SIG-M5 treated with dmso at 0.1 percent for 504 hours (cell line): ENCODE measurements at regions not wholly inside any gene's neighbourhood (a gene's known extent, or its start where the extent isn't known, plus 50 kb on each side); places are given as distances from the start of the nearest gene placed in this dataset.

Experiments
- DNase-seq: peaks from one replicate; lab custom pipeline; 2025; ENCODE audit not compliant: unreplicated experiment; lab: John Stamatoyannopoulos, UW

- DNase-seq = no peak
These were observed 307.7 kb downstream of the ARPP21 start for GRCh38 chr3:35946854-35947515.

DNA sequence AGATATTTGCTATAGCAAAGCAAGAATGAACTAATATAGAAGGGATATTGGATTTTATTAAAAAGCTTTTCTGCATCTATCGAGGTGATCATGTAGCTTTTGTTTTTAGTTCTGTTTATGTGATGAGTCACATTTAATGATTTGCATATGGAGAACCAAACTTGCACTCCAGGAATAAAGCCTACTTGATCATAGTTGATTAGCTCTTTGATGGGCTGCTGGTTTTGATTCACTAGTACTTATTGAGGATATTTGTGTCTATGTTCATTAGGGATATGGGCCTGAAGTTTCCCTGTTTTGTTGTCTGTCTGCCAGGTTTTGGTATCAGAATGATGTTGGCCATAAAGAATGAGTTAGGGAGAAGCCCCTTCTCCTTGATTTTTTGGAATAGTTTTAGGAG lies 310.7 kb downstream of the ARPP21 start:
- no peak for DNase-seq

DNA sequence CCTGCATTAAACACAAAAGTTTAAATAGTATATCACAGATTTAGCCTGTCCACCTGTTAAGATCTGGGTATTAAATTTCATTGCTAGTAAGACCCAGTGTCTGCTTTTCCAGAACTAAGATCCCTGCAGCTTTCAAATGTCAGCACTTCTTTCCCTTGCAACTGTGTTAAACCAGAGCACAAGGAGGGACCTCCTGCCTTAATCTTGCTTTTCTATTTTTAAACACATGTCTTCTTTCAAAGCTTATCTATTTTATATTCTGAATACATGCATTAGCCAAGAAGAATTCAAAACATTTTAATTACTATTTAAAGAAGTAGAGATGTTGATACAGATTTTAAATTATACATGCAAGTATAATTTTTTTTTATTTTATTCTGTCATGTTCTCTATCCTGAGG lies 315.1 kb downstream of the ARPP21 start:
- DNase-seq = no peak

DNA sequence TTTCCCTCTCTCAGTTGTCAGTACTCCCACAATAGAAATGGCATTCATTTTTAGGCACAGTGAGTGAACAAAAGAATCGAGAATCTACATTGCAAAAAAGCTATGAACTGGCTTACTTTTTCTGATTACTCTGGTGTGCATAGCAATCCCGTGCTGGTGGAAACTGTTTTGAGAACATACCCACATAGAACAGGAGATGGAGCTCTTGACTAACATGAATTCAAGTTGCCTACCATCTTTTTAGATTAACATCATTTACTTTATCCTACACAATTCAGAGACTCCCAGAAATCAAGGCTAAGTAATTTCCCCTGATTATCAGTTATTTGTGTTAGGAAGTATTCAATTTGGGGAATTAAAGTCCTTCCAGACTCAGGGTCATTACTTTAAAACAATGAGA lies 326.6 kb downstream of the ARPP21 start:
- peak; percentile 36 for DNase-seq

GRCh38 chr3:35966629-35967464 lies 327.5 kb downstream of the ARPP21 start:
- no peak for DNase-seq

DNA sequence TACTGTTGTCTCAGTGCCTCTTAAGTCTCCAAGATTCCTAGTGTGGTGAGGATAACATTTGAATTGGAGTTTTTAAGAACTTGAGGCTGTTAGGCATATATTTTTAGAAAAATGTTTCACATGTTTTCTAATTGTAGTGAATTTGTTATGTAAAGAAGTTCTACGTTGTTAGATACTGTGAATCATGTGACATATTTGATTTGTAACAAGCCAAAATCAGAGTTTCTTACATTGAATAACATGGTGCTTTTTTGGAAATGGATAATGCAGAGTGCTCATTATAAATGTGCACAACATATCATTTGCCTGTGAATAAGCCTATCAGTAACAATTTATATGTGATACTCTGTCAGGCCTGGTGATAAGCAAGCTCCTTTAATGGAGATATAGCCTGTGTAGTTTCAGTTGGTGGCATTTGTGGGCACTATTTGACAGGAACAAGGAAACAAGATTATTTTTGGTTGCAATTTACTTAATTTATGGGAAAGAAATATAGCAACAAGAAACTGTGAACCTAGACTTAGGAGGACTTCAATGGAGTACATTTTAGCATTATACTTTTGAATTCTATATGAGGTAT lies 328.8 kb downstream of the ARPP21 start:
- no peak for DNase-seq

- DNase-seq = no peak
These were observed 330.1 kb downstream of the ARPP21 start for GRCh38 chr3:35969406-35969805.

- no peak for DNase-seq
These were observed 331.5 kb downstream of the ARPP21 start for GRCh38 chr3:35970793-35971192.

DNA sequence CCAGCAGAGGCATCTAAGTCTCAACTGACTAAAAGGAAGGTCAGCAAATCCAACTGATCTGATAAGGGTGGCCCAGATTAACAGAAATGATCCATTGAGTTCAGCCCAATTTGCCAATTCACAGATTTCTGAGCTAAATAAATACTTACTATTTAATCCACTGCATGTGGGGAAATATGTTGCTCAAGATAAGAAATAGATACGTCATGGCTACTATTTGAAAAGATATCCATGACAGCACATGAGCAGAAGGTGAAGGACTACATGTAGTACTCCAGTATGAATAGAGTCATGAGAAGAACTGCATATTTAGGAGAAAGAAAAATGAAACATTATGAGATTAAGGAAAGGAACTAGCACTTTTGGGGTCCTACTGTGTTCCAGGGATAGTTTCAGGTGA lies 332.4 kb downstream of the ARPP21 start:
- no peak for DNase-seq

DNA sequence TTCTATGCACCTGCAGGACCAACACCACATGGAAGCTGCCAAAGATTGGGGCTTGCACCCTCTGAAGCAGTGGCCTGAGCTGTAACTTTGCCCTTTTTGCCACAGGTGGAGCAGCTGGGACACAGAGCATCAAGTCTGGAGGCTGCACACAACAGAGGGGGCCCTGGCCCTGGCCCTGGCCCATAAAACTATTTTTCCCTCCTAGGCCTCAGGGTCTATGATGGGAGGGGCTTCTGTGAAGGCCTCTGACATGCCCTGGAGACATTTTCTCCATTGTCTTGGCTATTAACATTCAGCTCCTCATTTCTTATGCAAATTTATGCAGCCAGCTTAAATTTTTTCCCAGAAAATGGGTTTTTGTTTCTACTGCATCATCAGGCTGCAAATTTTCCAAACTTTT lies 335.5 kb downstream of the ARPP21 start:
- no peak for DNase-seq

DNA sequence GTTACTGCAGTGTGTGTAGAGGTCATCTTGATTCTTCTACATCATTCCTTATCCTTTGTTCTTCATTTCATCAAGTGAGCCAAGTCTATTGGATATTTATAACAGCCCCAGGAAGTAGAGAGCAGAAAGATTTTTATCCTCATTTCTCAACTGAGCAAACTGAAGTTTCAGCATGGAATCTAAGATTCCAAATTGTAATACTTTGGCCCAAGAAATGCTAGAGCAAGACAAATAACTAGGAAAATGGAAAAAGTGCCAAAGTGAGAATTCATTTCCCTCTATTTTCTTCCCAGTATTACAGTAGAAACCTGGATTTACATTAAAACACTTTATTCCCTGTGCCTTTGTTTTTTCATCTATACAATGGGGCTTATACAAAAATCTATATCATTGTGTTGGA lies 346.8 kb downstream of the ARPP21 start:
- no peak for DNase-seq

DNA sequence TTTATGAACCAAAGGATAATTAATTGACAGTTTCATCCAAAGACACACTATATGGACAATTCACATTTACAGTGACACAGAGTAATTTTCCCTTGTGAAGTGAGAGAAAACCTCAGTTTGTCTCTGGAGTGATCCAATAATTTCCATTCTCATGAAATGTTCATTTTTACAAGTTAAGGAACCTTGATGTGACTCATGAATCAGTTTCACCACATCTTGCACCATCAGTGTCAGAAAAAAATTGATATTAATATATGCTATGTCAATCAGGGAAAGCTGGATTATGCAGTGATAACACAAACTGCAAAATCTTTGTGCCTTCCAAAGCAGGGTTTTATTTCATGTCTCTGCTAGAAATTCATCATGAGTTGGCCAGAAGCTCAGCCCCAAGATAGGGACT lies 348.1 kb downstream of the ARPP21 start:
- DNase-seq = no peak

GRCh38 chr3:35992041-35992440 lies 352.7 kb downstream of the ARPP21 start:
- DNase-seq = no peak

GRCh38 chr3:36011791-36012190 lies 368.5 kb upstream of the STAC start:
- DNase-seq = no peak

DNA sequence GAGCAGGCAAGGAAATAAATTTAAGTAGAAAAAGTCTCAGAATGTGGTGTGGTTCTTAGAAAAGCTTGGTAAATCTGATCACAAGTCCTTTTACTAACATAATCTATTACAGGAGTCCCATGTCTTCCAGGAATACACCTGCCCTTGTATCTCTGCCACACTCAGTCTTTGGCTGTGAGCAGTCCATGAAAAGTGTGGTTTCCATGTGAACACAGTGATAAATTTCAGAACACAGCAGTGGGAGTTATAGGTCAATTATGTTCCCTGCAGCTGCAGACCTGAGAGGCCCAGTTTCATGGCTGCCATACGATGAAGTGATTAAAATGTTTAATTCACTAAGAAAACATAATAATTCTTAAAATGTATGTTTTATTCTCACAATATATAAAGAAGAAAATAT lies 366.9 kb upstream of the STAC start:
- DNase-seq = no peak

DNA sequence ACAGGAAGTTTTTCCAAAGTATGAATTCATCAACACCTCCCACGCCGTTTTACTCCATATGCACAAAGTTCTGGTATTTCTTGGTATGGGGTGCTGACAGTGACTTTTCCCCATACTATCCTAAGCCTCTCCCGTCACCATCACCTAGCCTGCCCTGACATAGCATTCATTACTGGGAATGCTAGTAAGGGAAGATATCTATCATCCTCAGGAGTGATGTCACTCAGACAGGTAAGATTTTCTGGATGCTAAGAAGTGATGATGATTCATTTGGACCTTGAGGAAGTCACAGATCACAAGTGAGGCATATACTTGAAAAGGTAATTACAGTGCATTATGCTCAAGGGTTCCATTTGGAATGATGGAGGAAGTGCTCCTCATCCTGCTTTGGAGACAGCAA lies 355.1 kb upstream of the STAC start:
- no peak for DNase-seq

GRCh38 chr3:36032180-36033047 lies 347.9 kb upstream of the STAC start:
- no peak for DNase-seq

- DNase-seq = no peak
These were observed 321.8 kb upstream of the STAC start for GRCh38 chr3:36058404-36059030.

DNA sequence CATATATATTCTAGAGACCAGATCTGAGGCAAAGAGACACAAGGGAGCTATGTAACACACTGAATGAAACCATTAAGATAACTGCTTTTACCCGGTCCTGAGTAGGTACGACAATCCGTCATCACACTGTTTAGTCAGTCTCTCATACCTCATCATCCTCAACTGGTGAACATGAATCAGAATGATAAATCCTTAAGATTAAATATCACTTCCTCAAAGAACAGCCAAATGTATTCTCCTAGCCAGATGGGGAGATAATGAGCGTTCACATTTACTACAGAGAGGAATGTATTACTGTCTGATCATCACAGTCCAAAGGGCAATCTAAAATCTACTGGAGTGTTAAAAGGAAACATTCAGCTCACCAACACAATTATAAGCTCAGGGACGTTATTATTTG lies 319.4 kb upstream of the STAC start:
- DNase-seq = no peak

DNA sequence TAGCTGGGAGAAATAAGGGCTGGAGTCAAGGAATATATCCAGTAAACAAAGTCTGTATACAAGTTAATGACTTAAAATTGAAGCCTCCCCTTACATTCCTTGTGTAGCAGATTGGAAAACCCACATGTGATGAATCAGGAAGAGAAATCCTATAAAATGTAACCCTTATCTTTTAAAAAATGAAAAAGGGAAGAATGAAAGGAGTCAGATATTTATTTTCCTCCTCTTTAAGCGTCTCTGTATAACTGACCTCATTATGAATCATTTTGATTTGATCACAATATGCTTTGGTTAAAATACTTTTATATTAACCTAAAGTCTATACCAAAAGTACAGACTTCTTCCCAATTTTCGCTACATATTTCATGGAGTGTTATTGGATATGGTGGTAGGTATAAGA lies 316.3 kb upstream of the STAC start:
- DNase-seq = no peak

DNA sequence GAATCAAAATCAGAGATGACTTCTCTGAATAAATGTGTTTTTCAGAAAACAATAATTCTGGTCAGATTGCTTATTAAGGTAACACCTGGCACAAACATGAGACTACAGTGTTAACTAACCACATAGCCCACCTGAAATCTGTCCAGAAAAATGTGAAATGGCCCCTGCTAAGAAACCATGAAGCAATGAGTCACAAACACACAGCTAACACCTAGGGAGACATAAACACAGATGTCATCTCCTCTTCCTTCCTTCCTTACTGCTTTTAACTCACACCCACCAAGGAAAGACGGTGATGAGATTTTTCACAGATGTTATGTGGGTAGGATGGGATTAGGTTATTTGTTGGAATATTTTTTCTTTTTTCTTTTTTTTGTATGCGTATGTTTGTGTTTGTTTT lies 315.0 kb upstream of the STAC start:
- no peak for DNase-seq
